Endothelial cell of umbilical vein (primary cell): ENCODE measurements at regions not wholly inside any gene's neighbourhood (a gene's known extent, or its start where the extent isn't known, plus 50 kb on each side); places are given as distances from the start of the nearest gene placed in this dataset.

Experiments
- BruUV-seq: library from RNA; stranded (reverse); fragments of 400-500 nt; replicated peaks from 2 replicates; lab custom pipeline; 2021; lab: Mats Ljungman, UMichigan
- CTCF ChIA-PET: fragments of 300-600, 350-600 bp; sonication (Branson Sonifier 250); formaldehyde crosslinking; loops from one replicate; lab custom pipeline; 2021; ENCODE audit warnings: antibody characterized with exemption, inconsistent platforms; lab: Charles Lee
- POLR2A ChIA-PET: fragments of 300-600, 350-600 bp; sonication (Branson Sonifier 250); formaldehyde crosslinking; loops from one replicate; lab custom pipeline; 2021; ENCODE audit warnings: antibody characterized with exemption, inconsistent platforms; lab: Charles Lee
- DNase-seq: peaks from one replicate; pipeline ENCODE4 v3.0.0-alpha.2; 2011; ENCODE audit warnings: low read depth, low spot score
- FAIRE-seq: peaks from 2 replicates; lab custom pipeline; 2011; peaks lifted over from hg19 to GRCh38; lab: Jason Lieb, UNC
- H2AFZ ChIP-seq: 2 replicates; pipeline ENCODE4 v1.6.0; 2012; ENCODE audit warnings: low read depth, low read length, control low read depth, inconsistent platforms
- H3K27ac ChIP-seq: 2 replicates; pipeline ENCODE4 v1.5.1; 2011; ENCODE audit warnings: low read depth, mild to moderate bottlenecking, control low read depth, low read length, moderate library complexity; ENCODE audit not compliant: insufficient read depth
- H3K27me3 ChIP-seq, 2 experiments: 2 replicates each; pipeline versions ENCODE4 v1.6.0 to v1.6.1; 2011; ENCODE audit warnings: low read length in 2 of 2, mixed read lengths in 1 of 2; ENCODE audit not compliant: control insufficient read depth in 2 of 2, insufficient read depth in 2 of 2
- H3K36me3 ChIP-seq, 2 experiments: 2 replicates in 1 of 2; 3 replicates in 1 of 2; pipeline ENCODE4 v1.5.1; 2011; ENCODE audit warnings: low read length in 2 of 2, mild to moderate bottlenecking in 1 of 2, moderate library complexity in 1 of 2; ENCODE audit not compliant: control insufficient read depth in 2 of 2, insufficient read depth in 2 of 2; ENCODE audit errors: extremely low read depth in 1 of 2
- H3K4me1 ChIP-seq: 3 replicates; pipeline ENCODE4 v1.5.1; 2011; ENCODE audit warnings: mild to moderate bottlenecking, low read length; ENCODE audit not compliant: control insufficient read depth, insufficient read depth; ENCODE audit errors: extremely low read depth
- H3K4me2 ChIP-seq: 2 replicates; pipeline ENCODE4 v1.6.1; 2011; ENCODE audit warnings: low read length, control low read depth, mixed read lengths; ENCODE audit not compliant: insufficient read depth
- H3K4me3 ChIP-seq, 3 experiments: fragments of 200-600 bp in 1 of 3; sonication (generic), shearing (Covaris generic) in 1 of 3; replicated peaks in 1 of 3; 2 replicates each; pipeline ENCODE4 v1.5.1; 2011 to 2016; ENCODE audit warnings: control low read depth in 3 of 3, low read length in 3 of 3, mild to moderate bottlenecking in 2 of 3, inconsistent platforms in 1 of 3, low read depth in 1 of 3, moderate library complexity in 1 of 3; ENCODE audit not compliant: insufficient read depth in 1 of 3
- H3K79me2 ChIP-seq: 2 replicates; pipeline ENCODE4 v1.6.0; 2012; ENCODE audit warnings: low read length, inconsistent platforms; ENCODE audit not compliant: control insufficient read depth, insufficient read depth
- H3K9ac ChIP-seq: replicated peaks from 2 replicates; pipeline ENCODE3; 2011; ENCODE audit warnings: low read length, control low read depth; ENCODE audit not compliant: insufficient read depth; ENCODE audit errors: extremely low read depth
- H3K9me1 ChIP-seq: replicated peaks from 3 replicates; pipeline ENCODE4 v1.6.0; 2011; ENCODE audit warnings: mild to moderate bottlenecking, low read length; ENCODE audit not compliant: control insufficient read depth, insufficient read depth; ENCODE audit errors: extremely low read depth
- H3K9me3 ChIP-seq: replicated peaks from 2 replicates; pipeline ENCODE4 v1.5.1; 2012; ENCODE audit warnings: low read length, inconsistent platforms; ENCODE audit not compliant: control insufficient read depth, insufficient read depth
- H4K20me1 ChIP-seq: replicated peaks from 2 replicates; pipeline ENCODE3; 2011; ENCODE audit warnings: mild to moderate bottlenecking, low read length; ENCODE audit not compliant: control insufficient read depth, insufficient read depth; ENCODE audit errors: extremely low read depth
- EZH2 ChIP-seq: IDR thresholded peaks from 2 replicates; pipeline ENCODE4 v1.6.1; 2012; ENCODE audit warnings: borderline replicate concordance, low read depth, mild to moderate bottlenecking, moderate library complexity, low read length, inconsistent platforms; ENCODE audit not compliant: severe bottlenecking
- FOS ChIP-seq: IDR thresholded peaks from 2 replicates; pipeline ENCODE4 v1.6.1; 2011; ENCODE audit warnings: mild to moderate bottlenecking, low read length, moderate library complexity, borderline replicate concordance; ENCODE audit not compliant: insufficient read depth
- GATA2 ChIP-seq: IDR thresholded peaks from 2 replicates; pipeline ENCODE4 v1.7.0; 2011; ENCODE audit warnings: low read depth, mild to moderate bottlenecking, moderate library complexity, mixed read lengths, low read length; ENCODE audit not compliant: insufficient read length, insufficient read depth
- JUN ChIP-seq: IDR thresholded peaks from 2 replicates; pipeline ENCODE4 v1.6.1; 2011; ENCODE audit warnings: borderline replicate concordance, low read depth; ENCODE audit not compliant: insufficient read length, insufficient read depth
- MYC ChIP-seq: IDR thresholded peaks from one replicate; pipeline ENCODE4 v1.6.1; 2011; ENCODE audit warnings: mild to moderate bottlenecking, low read depth, low read length
- POLR2A ChIP-seq: IDR thresholded peaks from 2 replicates; pipeline ENCODE4 v1.6.1; 2012; ENCODE audit warnings: low read depth, mild to moderate bottlenecking, control low read depth, low read length
- POLR2AphosphoS5 ChIP-seq: IDR thresholded peaks from 2 replicates; pipeline ENCODE4 v1.6.1; 2012; ENCODE audit warnings: low read depth, mild to moderate bottlenecking, control low read depth, low read length, moderate library complexity; ENCODE audit not compliant: insufficient read depth
- dilution Hi-C: fragments of 300-500 bp; cut with MboI; formaldehyde crosslinking; loops from one replicate; pipeline ENCODE4 v1.15.0; 2019; ENCODE audit warnings: low sequenced_read_pairs; ENCODE audit not compliant: extremely low pct_ligation_motif_present
- intact Hi-C: fragments of 100-400 bp; cut with micrococcal nuclease; formaldehyde crosslinking; loops from one replicate; pipeline ENCODE4 v1.10.0; 2022
- TF ChIP-seq, protein P1 (sequence below): IDR thresholded peaks from 2 replicates; pipeline ENCODE4 v1.6.1; 2011; ENCODE audit not compliant: insufficient read depth, insufficient read length
- TF ChIP-seq, protein P2 (sequence below), 2 donors: IDR thresholded peaks; 1 replicate in 1 of 2; 2 replicates in 1 of 2; pipeline ENCODE4 v1.5.1; 2011; ENCODE audit warnings: low read length in 2 of 2, mild to moderate bottlenecking in 2 of 2, moderate library complexity in 2 of 2, control low read depth in 1 of 2, inconsistent platforms in 1 of 2, low read depth in 1 of 2; ENCODE audit not compliant: insufficient read depth in 1 of 2; ENCODE audit errors: extremely low read depth in 1 of 2

DNA sequence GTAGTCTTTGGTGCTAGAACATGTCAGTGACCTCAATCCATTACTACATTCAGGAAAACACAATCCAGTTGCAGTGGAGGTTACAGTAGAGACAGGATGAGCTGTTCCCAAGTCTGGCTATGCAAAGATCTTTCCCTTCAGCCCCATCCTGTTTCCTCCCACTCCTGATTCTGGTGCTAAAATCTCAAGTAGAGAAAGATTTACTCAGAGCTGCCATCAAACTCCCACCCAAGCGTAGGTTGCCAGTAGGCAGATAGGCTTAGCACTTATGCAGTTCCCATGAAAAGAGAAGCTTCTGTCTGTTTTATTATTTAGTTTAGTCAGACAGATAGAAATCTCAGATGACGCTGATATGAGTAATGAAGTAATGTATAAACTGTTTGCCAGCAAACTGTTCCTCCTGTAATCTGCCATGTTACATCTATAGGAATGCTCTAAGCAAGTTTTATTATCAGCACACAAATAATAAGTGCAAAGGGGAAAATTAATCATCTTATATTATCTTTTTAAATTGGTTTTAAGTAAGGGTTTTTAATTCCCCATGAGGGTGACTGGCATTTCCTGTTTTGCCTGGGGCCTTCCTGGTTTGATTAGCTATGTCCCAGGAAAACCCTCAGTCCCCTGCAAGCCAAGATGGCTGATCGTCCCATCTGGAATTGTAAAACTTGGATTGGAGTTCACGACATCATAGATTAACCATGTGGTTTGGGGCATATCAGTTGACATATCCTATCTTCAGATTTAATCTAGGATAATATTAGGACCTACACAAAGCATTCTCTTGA, 188.3 kb upstream of the PALMD start:
- CTCF ChIA-PET = interaction anchor here (1.1 to 1.4 kb wide), 2 partner anchors 18 to 33 kb away, joined by 3 to 4 read pairs; no protein-coding TSS in a partner anchor
- no peaks in the 10 kb centered on the region for H3K9me1 ChIP-seq
- FAIRE-seq (peak; percentile 33), DNase-seq (no peak)
- H3K4me1 ChIP-seq = no peaks in the 10 kb centered on the region
- H3K4me2 ChIP-seq = no peak overlapping the region
- POLR2A ChIA-PET = no interaction called here
- no peak overlapping the region for H3K9ac ChIP-seq
- H3K36me3 ChIP-seq = no peaks in the 10 kb centered on the region
- no peak overlapping the region for H3K4me3 ChIP-seq
- TF ChIP-seq POLR2A = no peak
- no peak for TF ChIP-seq FOS
- peak; percentile 54 for TF ChIP-seq GATA2
- peak overlapping the region; percentile 39 for H2AFZ ChIP-seq
- no peak overlapping the region for H3K27ac ChIP-seq
- BruUV-seq = no TSS peak
- H4K20me1 ChIP-seq = no peaks in the 10 kb centered on the region
- no peaks in the 10 kb centered on the region for H3K79me2 ChIP-seq
- dilution Hi-C loops (no loop called here), intact Hi-C loops (no loop called here)
- no peaks in the 10 kb centered on the region for H3K9me3 ChIP-seq
- no peaks in the 10 kb centered on the region for H3K27me3 ChIP-seq

DNA sequence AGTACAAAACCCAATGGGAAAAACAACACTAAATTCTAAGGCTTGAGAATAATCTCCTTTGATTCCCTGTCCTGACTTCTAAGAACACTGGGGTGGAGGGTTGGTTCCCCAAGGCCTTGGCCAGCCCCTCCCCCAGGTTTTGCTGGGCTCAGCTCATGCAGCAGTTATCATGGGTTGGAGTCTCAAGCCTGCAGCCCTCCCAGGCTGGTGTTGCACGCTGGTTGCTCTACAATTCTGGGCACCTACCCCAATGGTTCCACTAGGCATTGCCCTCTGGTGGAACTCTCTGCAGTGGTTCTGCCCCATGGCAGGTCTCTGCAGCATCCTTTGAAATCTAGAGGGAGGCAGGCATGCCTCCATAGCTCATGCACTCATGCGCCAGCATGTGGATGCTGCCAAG, 184.4 kb upstream of the PALMD start:
- no peaks in the 10 kb centered on the region for H3K4me1 ChIP-seq
- ChIA-PET POLR2A (no interaction called here), CTCF (interaction anchor here (1.3 kb wide), 1 partner anchor 11 kb away, joined by 3 read pairs; no protein-coding TSS in a partner anchor)
- no peak overlapping the region for H3K4me2 ChIP-seq
- H3K9me1 ChIP-seq = no peaks in the 10 kb centered on the region
- H3K4me3 ChIP-seq = no peak overlapping the region
- H3K79me2 ChIP-seq = no peaks in the 10 kb centered on the region
- no peaks in the 10 kb centered on the region for H3K9me3 ChIP-seq
- no TSS peak for BruUV-seq
- intact Hi-C loops = no loop called here
- FAIRE-seq (no peak), DNase-seq (no peak)
- no peaks in the 10 kb centered on the region for H3K27me3 ChIP-seq
- no peak overlapping the region for H3K27ac ChIP-seq
- TF ChIP-seq POLR2AphosphoS5 (no peak), EZH2 (no peak), MYC (no peak), FOS (no peak), JUN (no peak), POLR2A (no peak), GATA2 (no peak)
- TF ChIP-seq, protein P1, sequence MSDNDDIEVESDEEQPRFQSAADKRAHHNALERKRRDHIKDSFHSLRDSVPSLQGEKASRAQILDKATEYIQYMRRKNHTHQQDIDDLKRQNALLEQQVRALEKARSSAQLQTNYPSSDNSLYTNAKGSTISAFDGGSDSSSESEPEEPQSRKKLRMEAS = no peak
- TF ChIP-seq, protein P2, sequence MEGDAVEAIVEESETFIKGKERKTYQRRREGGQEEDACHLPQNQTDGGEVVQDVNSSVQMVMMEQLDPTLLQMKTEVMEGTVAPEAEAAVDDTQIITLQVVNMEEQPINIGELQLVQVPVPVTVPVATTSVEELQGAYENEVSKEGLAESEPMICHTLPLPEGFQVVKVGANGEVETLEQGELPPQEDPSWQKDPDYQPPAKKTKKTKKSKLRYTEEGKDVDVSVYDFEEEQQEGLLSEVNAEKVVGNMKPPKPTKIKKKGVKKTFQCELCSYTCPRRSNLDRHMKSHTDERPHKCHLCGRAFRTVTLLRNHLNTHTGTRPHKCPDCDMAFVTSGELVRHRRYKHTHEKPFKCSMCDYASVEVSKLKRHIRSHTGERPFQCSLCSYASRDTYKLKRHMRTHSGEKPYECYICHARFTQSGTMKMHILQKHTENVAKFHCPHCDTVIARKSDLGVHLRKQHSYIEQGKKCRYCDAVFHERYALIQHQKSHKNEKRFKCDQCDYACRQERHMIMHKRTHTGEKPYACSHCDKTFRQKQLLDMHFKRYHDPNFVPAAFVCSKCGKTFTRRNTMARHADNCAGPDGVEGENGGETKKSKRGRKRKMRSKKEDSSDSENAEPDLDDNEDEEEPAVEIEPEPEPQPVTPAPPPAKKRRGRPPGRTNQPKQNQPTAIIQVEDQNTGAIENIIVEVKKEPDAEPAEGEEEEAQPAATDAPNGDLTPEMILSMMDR (IDR thresholded peaks at IDR 0.05; ENCODE audit: extremely low read depth in 1 of 2, insufficient read depth in 1 of 2, low read depth in 1 of 2, low read length in 2 of 2) = no peak
- no peak overlapping the region for H3K9ac ChIP-seq
- dilution Hi-C loops = no loop called here
- no peak overlapping the region for H2AFZ ChIP-seq
- H4K20me1 ChIP-seq = no peaks in the 10 kb centered on the region
- H3K36me3 ChIP-seq = no peaks in the 10 kb centered on the region
